HUES48 (cell line): ENCODE measurements at regions not wholly inside any gene's neighbourhood (a gene's known extent, or its start where the extent isn't known, plus 50 kb on each side); places are given as distances from the start of the nearest gene placed in this dataset.

ENCODE experiments used
- H3K27ac ChIP-seq: one replicate; pipeline ENCODE4 v1.7.0; 2013; ENCODE audit warnings: low read depth, low read length, inconsistent platforms
- H3K27me3 ChIP-seq: 2 replicates; pipeline ENCODE4 v1.6.1; 2013; ENCODE audit warnings: mild to moderate bottlenecking, low read length; ENCODE audit not compliant: control insufficient read depth, insufficient read depth
- H3K36me3 ChIP-seq: 2 replicates; pipeline ENCODE4 v1.6.1; 2013; ENCODE audit warnings: low read length; ENCODE audit not compliant: control insufficient read depth, insufficient read depth
- H3K4me1 ChIP-seq: 2 replicates; pipeline ENCODE4 v1.6.1; 2013; ENCODE audit warnings: mild to moderate bottlenecking, low read length; ENCODE audit not compliant: control insufficient read depth, insufficient read depth
- H3K4me3 ChIP-seq: 2 replicates; pipeline ENCODE4 v1.5.1; 2013; ENCODE audit warnings: mild to moderate bottlenecking, low read depth, low read length
- H3K9ac ChIP-seq: 2 replicates; pipeline ENCODE4 v1.6.1; 2013; ENCODE audit warnings: mild to moderate bottlenecking, low read depth, low read length, moderate library complexity
- H3K9me3 ChIP-seq: 2 replicates; pipeline ENCODE4 v1.6.1; 2013; ENCODE audit warnings: low read length; ENCODE audit not compliant: control insufficient read depth, insufficient read depth

GRCh38 chrX:74980802-74981201 is 55.5 kb upstream of the NEXMIF start:
- H3K27me3 ChIP-seq, result no peaks in the 10 kb centered on the region

More at GRCh38 chrX:74980802-74981201, 55.5 kb upstream of the NEXMIF start:
- Histone ChIP-seq H3K4me1 (no peaks in the 10 kb centered on the region), H3K36me3 (no peaks in the 10 kb centered on the region), H3K27ac (no peak overlapping the region), H3K4me3 (no peak overlapping the region), H3K9me3 (peaks cover 63% of the 10 kb centered on the region), H3K9ac (no peak overlapping the region)
